ENCODE measurements at regions not wholly inside any gene's neighbourhood (a gene's known extent, or its start where the extent isn't known, plus 50 kb on each side); places are given as distances from the start of the nearest gene placed in this dataset.

DNA sequence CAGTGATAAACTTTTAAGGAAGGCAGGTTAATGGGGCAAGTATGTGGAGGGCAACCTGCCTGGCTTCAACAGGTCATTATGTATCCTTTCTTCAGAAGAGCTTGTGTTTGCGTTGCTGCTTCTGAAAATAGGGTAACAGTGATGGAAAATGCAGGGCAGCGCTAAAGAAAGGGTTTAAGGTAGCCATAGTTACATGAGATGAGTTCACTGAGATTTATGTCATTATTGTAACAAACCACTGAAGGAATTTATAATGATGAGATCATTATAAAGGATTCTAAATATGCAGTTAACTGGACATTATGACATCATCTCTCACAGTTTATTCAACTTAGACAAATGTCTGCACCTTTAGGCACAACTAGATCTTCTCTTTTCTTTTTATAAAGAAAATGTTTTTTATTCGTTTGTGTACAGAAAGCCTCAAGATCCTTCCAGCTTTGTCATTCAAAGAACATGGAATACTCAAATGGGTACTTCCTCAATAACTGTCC, 291.6 kb upstream of the SMARCA2 start:
- TF ChIP-seq, protein P1, sequence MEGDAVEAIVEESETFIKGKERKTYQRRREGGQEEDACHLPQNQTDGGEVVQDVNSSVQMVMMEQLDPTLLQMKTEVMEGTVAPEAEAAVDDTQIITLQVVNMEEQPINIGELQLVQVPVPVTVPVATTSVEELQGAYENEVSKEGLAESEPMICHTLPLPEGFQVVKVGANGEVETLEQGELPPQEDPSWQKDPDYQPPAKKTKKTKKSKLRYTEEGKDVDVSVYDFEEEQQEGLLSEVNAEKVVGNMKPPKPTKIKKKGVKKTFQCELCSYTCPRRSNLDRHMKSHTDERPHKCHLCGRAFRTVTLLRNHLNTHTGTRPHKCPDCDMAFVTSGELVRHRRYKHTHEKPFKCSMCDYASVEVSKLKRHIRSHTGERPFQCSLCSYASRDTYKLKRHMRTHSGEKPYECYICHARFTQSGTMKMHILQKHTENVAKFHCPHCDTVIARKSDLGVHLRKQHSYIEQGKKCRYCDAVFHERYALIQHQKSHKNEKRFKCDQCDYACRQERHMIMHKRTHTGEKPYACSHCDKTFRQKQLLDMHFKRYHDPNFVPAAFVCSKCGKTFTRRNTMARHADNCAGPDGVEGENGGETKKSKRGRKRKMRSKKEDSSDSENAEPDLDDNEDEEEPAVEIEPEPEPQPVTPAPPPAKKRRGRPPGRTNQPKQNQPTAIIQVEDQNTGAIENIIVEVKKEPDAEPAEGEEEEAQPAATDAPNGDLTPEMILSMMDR (IDR thresholded peaks at IDR 0.05; ENCODE audit: insufficient read depth, low read length, poor library complexity, severe bottlenecking): no peak
- no peak for TF ChIP-seq EZH2phosphoT487 (conservative IDR thresholded peaks at IDR 0.05; ENCODE audit: low read length)
